ENCODE measurements at regions not wholly inside any gene's neighbourhood (a gene's known extent, or its start where the extent isn't known, plus 50 kb on each side); places are given as distances from the start of the nearest gene placed in this dataset.

GRCh38 chr15:99857836-99858235, 124.6 kb upstream of the LYSMD4 start:
- Mint-ChIP-seq H3K27me3 (ENCODE audit: low read depth in 3 of 3) (no peaks in the 10 kb centered on the region), H3K36me3 (no peaks in the 10 kb centered on the region), H3K9me3 (peaks cover 0 to 2% (median 0%) of the 10 kb centered on the region in 7 donors), H3K4me1 (no peaks in the 10 kb centered on the region), H3K27ac (no peak overlapping the region), H3K4me3 (no peak overlapping the region)
- WGBS (ENCODE audit: insufficient coverage): no CpG with 5 or more reads among the region's 1 CpG
- no peak overlapping the region for H2AFZ ChIP-seq (ENCODE audit: insufficient read depth, low read depth, low read length, poor library complexity, severe bottlenecking)
- no peaks in the 10 kb centered on the region for H3K4me1 ChIP-seq (ENCODE audit: control insufficient read depth in 1 of 2, insufficient read depth in 2 of 2, low read length in 2 of 2)
- intact Hi-C loops (cut with micrococcal nuclease): no loop called here
- no peak overlapping the region for H3K27ac ChIP-seq (ENCODE audit: low read depth in 1 of 2, low read length in 2 of 2)
- no peaks in the 10 kb centered on the region for H3K36me3 ChIP-seq (replicated peaks in 1 of 2; ENCODE audit: control insufficient read depth in 1 of 2, insufficient read depth in 2 of 2, low read length in 2 of 2)
- H3K27me3 ChIP-seq (ENCODE audit: control insufficient read depth in 2 of 2, insufficient read depth in 2 of 2, low read length in 2 of 2): no peaks in the 10 kb centered on the region
- DNase-seq: no peak
- no peak overlapping the region for H3K4me2 ChIP-seq (replicated peaks; ENCODE audit: extremely low read depth, low read length, poor library complexity, severe bottlenecking)
- no peak for TF ChIP-seq CTCF (IDR thresholded peaks at IDR 0.05)
- H4K20me1 ChIP-seq (ENCODE audit: insufficient read depth, low read length): no peaks in the 10 kb centered on the region
- H3K9ac ChIP-seq (ENCODE audit: insufficient read depth, low read length, poor library complexity, severe bottlenecking): no peak overlapping the region
- H3K4me3 ChIP-seq (replicated peaks in 1 of 3; ENCODE audit: low read depth in 2 of 3, low read length in 3 of 3): no peak overlapping the region
- no peaks in the 10 kb centered on the region for H3K79me2 ChIP-seq (ENCODE audit: insufficient read depth, low read length)
- no peaks in the 10 kb centered on the region for H3K9me3 ChIP-seq (replicated peaks in 1 of 2; ENCODE audit: control insufficient read depth in 1 of 2, insufficient read depth in 1 of 2, low read length in 2 of 2)

GRCh38 chr15:99850517-99850916, 117.3 kb upstream of the LYSMD4 start:
- no peaks in the 10 kb centered on the region for H3K36me3 ChIP-seq (replicated peaks in 1 of 2; ENCODE audit: control insufficient read depth in 1 of 2, insufficient read depth in 2 of 2, low read length in 2 of 2)
- WGBS (ENCODE audit: insufficient coverage): no CpG with 5 or more reads among the region's 1 CpG
- H2AFZ ChIP-seq (ENCODE audit: insufficient read depth, low read depth, low read length, poor library complexity, severe bottlenecking): no peak overlapping the region

More at GRCh38 chr15:99850517-99850916, 117.3 kb upstream of the LYSMD4 start:
- Histone ChIP-seq H3K4me3 (replicated peaks in 1 of 3; ENCODE audit: low read depth in 2 of 3, low read length in 3 of 3) (no peak overlapping the region), H4K20me1 (ENCODE audit: insufficient read depth, low read length) (no peaks in the 10 kb centered on the region), H3K9me3 (replicated peaks in 1 of 2; ENCODE audit: control insufficient read depth in 1 of 2, insufficient read depth in 1 of 2, low read length in 2 of 2) (no peaks in the 10 kb centered on the region), H3K4me1 (ENCODE audit: control insufficient read depth in 1 of 2, insufficient read depth in 2 of 2, low read length in 2 of 2) (no peaks in the 10 kb centered on the region), H3K27me3 (ENCODE audit: control insufficient read depth in 2 of 2, insufficient read depth in 2 of 2, low read length in 2 of 2) (no peaks in the 10 kb centered on the region), H3K9ac (ENCODE audit: insufficient read depth, low read length, poor library complexity, severe bottlenecking) (no peak overlapping the region), H3K79me2 (ENCODE audit: insufficient read depth, low read length) (no peaks in the 10 kb centered on the region), H3K4me2 (replicated peaks; ENCODE audit: extremely low read depth, low read length, poor library complexity, severe bottlenecking) (no peak overlapping the region), H3K27ac (ENCODE audit: low read depth in 1 of 2, low read length in 2 of 2) (no peak overlapping the region)
- peaks cover 0 to 2% (median 0%) of the 10 kb centered on the region in 7 donors for H3K9me3 Mint-ChIP-seq
- no peak for DNase-seq
- no peak for TF ChIP-seq CTCF (IDR thresholded peaks at IDR 0.05)
- no peak overlapping the region for H3K27ac Mint-ChIP-seq
- H3K36me3 Mint-ChIP-seq: no peaks in the 10 kb centered on the region
- no peaks in the 10 kb centered on the region for H3K4me1 Mint-ChIP-seq
- intact Hi-C loops (cut with micrococcal nuclease): no loop called here
- H3K4me3 Mint-ChIP-seq: no peak overlapping the region
- H3K27me3 Mint-ChIP-seq (ENCODE audit: low read depth in 3 of 3): peaks cover 0 to 3% (median 2%) of the 10 kb centered on the region in 3 donors

All from CD14-positive monocyte (primary cell).